ELR (cell line): ENCODE measurements at regions not wholly inside any gene's neighbourhood (a gene's known extent, or its start where the extent isn't known, plus 50 kb on each side); places are given as distances from the start of the nearest gene placed in this dataset.

ENCODE experiments used
- DNase-seq: peaks from one replicate; pipeline ENCODE4 v3.0.0-alpha.2; 2015; ENCODE audit warnings: low read depth

- DNase-seq = no peak
Measured at GRCh38 chr3:69568951-69569350, 170.3 kb upstream of the MITF start.

DNA sequence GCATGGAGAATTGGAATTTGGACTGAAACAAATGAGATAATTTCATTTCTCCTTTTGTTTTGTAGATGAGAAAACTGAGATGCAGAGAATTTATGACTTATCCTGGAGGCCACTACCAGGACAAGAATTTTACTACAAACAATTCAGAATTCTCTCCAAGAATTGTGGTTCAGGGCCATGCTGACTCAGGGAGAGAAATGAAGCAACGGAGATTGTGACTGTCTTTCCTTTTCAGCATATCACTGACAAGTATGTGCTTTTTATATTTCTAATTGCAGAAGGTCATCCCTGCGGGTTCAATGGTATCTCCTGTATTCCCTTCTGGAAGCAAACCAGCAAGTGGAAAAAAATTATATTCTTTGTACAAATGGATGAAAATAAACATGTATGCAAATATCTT is 170.8 kb upstream of the MITF start:
- no peak for DNase-seq

GRCh38 chr3:69567710-69568052 is 171.6 kb upstream of the MITF start:
- no peak for DNase-seq

- no peak for DNase-seq
Measured at GRCh38 chr3:69567023-69567709, 172.1 kb upstream of the MITF start.

DNA sequence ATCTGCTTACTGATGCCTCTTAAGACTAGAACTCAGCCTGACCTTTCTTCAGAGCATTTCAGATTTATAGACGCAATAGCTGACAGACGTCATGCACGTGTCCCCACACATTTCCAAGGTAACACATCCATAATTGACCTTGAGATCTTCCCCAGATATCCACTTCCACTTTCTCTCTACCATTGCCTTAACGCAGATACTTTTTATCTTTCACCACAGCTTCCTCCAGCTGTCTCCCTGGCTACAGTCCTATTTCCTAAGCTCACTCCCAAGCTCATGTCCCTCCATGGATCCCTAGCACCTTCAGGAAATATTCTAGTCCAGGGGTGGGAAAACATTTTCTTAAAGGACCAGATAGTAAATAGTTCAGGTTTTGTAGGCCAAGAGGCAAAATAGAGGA is 173.0 kb upstream of the MITF start:
- DNase-seq = no peak

DNA sequence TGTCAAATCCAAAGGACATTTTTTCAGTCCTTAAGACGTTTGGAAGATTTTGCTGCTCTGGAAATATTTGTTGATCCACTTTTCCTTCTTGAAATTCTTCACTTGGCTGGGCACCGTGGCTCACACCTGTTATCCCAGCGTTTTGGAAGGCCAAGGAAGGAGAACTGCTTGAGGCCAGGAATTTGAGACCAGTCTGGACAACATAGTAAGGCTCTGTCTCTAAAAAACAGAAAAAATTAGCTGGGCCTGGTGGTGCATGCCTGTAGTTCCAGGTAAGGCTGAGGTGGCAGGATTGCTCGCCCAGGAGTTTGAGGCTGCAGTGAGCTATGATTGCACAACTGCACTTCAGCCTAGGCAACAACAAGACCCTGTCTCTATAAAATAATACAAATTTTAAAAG is 173.9 kb upstream of the MITF start:
- no peak for DNase-seq

- DNase-seq = no peak
Measured at GRCh38 chr3:69563981-69564380, 175.3 kb upstream of the MITF start.

DNA sequence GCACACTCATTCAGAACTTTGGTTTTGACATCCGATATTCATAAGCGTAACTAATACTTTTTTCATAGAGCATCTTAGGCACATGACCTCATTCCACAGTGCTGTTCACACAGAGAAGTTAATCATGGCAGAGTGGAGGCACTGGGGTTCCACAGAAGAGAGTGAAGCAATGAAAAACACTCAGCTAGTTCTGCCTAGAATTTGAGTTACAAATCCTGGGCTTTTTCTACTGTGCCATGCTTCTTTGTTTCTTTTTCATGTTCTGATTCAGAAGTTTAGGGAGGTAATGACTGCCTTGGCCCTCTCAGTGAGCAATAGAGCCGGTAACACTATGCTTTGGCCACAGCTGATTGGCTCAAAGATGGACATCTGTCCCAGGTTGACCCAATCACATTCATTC is 176.1 kb upstream of the MITF start:
- DNase-seq = no peak

GRCh38 chr3:69562020-69562419 is 176.1 kb upstream of the FRMD4B start:
- DNase-seq = no peak

- DNase-seq = no peak
Measured at GRCh38 chr3:69560818-69561217, 174.9 kb upstream of the FRMD4B start.

- DNase-seq = no peak
Measured at GRCh38 chr3:69560116-69560515, 174.2 kb upstream of the FRMD4B start.

- no peak for DNase-seq
Measured at GRCh38 chr3:69558912-69559311, 173.0 kb upstream of the FRMD4B start.

- DNase-seq = no peak
Measured at GRCh38 chr3:69554576-69554975, 168.7 kb upstream of the FRMD4B start.

DNA sequence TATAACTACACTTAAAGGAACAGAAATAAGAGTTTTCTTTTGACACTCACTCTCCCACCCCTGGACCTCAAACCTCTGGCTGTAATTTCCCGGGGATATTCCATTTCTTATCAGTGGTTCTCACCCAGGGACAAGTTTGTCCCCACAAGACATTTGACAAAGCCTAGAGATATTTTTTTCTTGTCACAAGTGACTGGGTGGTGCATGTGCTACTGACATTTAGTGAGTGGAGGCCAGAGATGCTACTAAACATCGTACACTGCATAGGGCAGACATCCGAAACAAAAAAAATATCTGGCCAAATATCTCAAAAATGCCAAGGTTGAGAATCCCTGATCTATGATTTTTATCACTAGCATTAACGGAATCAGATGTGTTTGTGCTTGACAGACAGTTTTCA is 168.0 kb upstream of the FRMD4B start:
- DNase-seq = no peak

GRCh38 chr3:69547461-69547880 is 161.6 kb upstream of the FRMD4B start:
- no peak for DNase-seq

DNA sequence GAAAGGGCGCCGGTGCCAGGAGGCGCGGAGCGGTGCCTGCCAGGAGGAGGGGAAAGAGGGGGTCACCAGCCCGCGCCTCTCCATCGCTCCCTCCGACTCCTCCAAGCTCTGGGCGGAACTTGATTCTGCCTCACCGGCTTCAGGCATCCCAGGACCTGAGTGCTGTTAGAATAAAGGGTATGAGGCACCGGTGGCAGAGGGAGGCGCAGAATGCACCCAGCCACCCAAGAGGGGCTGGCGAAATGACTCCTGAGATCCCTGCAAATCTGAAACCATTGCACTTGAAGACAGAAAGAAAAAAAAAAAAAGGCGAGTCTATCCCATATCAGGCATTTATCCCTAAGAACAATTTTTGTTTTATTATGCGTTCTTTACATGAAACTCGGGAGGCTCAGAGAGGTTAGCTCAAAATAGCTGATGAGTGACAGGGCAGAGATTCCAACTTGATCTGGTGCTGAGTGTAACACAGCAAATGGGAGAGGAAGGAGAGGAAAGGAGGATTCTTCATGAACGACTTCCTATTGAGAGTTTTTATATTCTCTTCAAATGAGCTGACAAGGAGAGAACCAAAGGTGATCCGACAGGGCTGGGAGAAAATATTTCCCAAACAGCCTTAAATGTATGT is 157.0 kb upstream of the FRMD4B start:
- DNase-seq = no peak

- DNase-seq = no peak
Measured at GRCh38 chr3:69542089-69542804, 156.4 kb upstream of the FRMD4B start.

- DNase-seq = peak; percentile 8
Measured at GRCh38 chr3:69541711-69542088, 155.8 kb upstream of the FRMD4B start.

- DNase-seq = no peak
Measured at GRCh38 chr3:69540706-69541581, 155.1 kb upstream of the FRMD4B start.

GRCh38 chr3:69539134-69539533 is 153.2 kb upstream of the FRMD4B start:
- no peak for DNase-seq

- DNase-seq = no peak
Measured at GRCh38 chr3:69538281-69538680, 152.4 kb upstream of the FRMD4B start.

DNA sequence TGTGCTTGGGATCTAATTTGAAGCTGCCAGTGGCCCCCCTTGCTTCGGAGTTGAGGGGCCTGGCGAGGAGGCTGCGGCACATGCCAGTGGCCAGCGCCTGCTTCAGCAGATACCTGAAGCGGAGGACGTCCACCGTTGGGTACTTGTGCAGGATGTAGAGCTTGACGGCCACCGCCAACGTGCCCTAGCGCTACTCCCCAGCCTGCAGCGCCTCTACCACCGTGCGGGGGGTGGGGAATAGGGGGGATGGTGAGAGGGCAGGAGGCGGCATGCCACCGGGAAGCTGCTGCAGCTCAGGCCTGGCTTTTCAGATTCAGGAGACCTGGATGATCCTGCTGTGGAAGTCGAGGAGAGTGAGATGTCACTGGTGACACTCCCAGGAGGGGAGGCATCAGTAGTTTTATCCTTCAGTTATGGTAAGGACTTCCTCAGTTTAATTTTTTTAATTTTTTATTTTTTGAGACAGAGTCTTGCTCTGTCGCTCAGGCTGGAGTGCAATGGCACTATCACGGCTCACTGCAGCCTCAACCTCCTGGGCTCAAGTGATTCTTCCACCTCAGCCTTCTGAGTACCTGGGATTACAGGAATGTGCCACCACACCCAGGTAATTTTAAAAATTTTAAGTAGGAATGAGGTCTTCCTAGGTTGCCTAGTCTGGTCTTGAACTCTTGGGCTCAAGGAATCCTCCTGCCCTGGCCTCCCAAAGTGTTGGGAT is 150.6 kb upstream of the FRMD4B start:
- no peak for DNase-seq
